ENCODE measurements at regions not wholly inside any gene's neighbourhood (a gene's known extent, or its start where the extent isn't known, plus 50 kb on each side); places are given as distances from the start of the nearest gene placed in this dataset.

GRCh38 chr1:55288245-55288644 lies 73.1 kb upstream of the USP24 start:
- TF ChIP-seq, protein P1, sequence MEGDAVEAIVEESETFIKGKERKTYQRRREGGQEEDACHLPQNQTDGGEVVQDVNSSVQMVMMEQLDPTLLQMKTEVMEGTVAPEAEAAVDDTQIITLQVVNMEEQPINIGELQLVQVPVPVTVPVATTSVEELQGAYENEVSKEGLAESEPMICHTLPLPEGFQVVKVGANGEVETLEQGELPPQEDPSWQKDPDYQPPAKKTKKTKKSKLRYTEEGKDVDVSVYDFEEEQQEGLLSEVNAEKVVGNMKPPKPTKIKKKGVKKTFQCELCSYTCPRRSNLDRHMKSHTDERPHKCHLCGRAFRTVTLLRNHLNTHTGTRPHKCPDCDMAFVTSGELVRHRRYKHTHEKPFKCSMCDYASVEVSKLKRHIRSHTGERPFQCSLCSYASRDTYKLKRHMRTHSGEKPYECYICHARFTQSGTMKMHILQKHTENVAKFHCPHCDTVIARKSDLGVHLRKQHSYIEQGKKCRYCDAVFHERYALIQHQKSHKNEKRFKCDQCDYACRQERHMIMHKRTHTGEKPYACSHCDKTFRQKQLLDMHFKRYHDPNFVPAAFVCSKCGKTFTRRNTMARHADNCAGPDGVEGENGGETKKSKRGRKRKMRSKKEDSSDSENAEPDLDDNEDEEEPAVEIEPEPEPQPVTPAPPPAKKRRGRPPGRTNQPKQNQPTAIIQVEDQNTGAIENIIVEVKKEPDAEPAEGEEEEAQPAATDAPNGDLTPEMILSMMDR (IDR thresholded peaks at IDR 0.05), result no peak
- no peak for TF ChIP-seq POLR2A (IDR thresholded peaks at IDR 0.05)
